ENCODE measurements at regions not wholly inside any gene's neighbourhood (a gene's known extent, or its start where the extent isn't known, plus 50 kb on each side); places are given as distances from the start of the nearest gene placed in this dataset.

DNA sequence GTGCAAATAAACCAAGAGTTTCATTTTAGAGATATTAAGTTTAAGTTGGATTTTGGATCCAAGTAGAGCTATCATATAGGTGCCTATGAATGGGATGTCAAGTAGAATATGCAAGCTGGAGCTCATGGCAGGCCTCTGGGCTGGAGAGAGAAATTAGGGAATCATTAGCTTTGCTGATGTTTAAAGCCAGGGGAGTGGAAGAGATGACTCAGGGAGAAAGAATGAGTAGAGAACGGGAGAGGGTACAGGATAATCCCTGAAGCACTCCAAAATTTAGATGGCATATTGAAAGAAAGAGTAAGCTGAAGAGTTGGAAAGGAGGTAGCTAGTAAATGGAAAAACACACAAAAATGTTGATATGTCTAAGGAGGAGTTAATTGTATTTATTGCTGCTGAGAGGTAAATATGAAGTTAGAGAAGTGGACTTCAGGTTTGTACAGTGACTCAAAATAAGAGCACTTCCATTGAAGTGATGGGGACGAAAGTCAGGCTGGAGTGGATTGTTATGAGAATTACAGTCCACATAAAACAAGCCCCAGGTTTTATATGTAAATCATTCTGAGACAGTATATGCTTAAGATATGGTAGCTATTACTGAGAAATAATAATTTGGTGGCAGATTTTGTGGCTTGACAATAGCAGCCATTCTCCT is 72.5 kb upstream of the GRXCR1 start:
- H2BK15ac ChIP-seq (ENCODE audit: low read length), result no peak overlapping the region
- H3K27me3 ChIP-seq (replicated peaks in 1 of 4; ENCODE audit: control insufficient read depth in 3 of 4, extremely low read depth in 1 of 4, insufficient read depth in 3 of 4, low read length in 3 of 4), result no peaks in the 10 kb centered on the region
- POLR2A ChIA-PET (ENCODE audit: partially characterized antibody), result no interaction called here
- WGBS, 2 experiments (ENCODE audit: extremely low coverage in 1 of 2, insufficient coverage in 1 of 2, insufficient read length in 1 of 2, insufficient replicate concordance in 2 of 2, low coverage in 1 of 2, low lambda C conversion rate in 2 of 2, missing lambda C conversion rate in 1 of 2), result 39% methylated on average over 2 of the region's 2 CpGs; no CpG with 5 or more reads in 1 of the 2 experiments
- no peak overlapping the region for H3K14ac ChIP-seq (ENCODE audit: insufficient read length)
- CTCF ChIA-PET (ENCODE audit: partially characterized antibody), result interaction anchor here (0.7 to 1.4 kb wide), 2 partner anchors 13 to 33 kb away, joined by 4 read pairs; no protein-coding TSS in a partner anchor
- no peak overlapping the region for H3K4ac ChIP-seq (replicated peaks; ENCODE audit: insufficient read length, low read depth, low read length)
- no peak overlapping the region for H3K4me3 ChIP-seq (ENCODE audit: extremely low read depth in 1 of 4, insufficient read depth in 2 of 4, low read depth in 3 of 4, low read length in 4 of 4)
- H3K56ac ChIP-seq (replicated peaks; ENCODE audit: insufficient read length, low read depth, low read length), result no peak overlapping the region
- H2AK5ac ChIP-seq (ENCODE audit: low read depth, low read length), result no peak overlapping the region
- H3K18ac ChIP-seq (ENCODE audit: extremely low read depth, low read length), result no peak overlapping the region
- DNase-seq (ENCODE audit: low read depth in 1 of 2, low spot score in 2 of 2), result no peak
- no peak overlapping the region for H3K9ac ChIP-seq (replicated peaks in 1 of 4; ENCODE audit: extremely low read depth in 1 of 4, low read depth in 3 of 4, low read length in 3 of 4)
- no peak overlapping the region for H2BK5ac ChIP-seq (ENCODE audit: low read depth, low read length)
- no peak overlapping the region for H4K91ac ChIP-seq (replicated peaks; ENCODE audit: insufficient read length, low read length)
- no peaks in the 10 kb centered on the region for H3K9me3 ChIP-seq (ENCODE audit: insufficient read depth in 2 of 2, low read depth in 1 of 2, low read length in 1 of 2)
- H4K5ac ChIP-seq (ENCODE audit: insufficient read length, low read depth, low read length), result no peak overlapping the region
- H3K23me2 ChIP-seq (ENCODE audit: low read depth, low read length), result no peaks in the 10 kb centered on the region; the same call in 1 of the 2 replicates
- H3K4me1 ChIP-seq (replicated peaks in 1 of 4; ENCODE audit: control insufficient read depth in 3 of 4, insufficient read depth in 4 of 4, low read length in 3 of 4), result no peaks in the 10 kb centered on the region
- H3K79me2 ChIP-seq (ENCODE audit: control insufficient read depth in 1 of 2, insufficient read depth in 2 of 2, low read length in 2 of 2), result no peaks in the 10 kb centered on the region
- no peak for FAIRE-seq
- no peak overlapping the region for H2BK20ac ChIP-seq (ENCODE audit: low read length)
- H4K20me1 ChIP-seq (replicated peaks in 1 of 2; ENCODE audit: control insufficient read depth in 1 of 2, insufficient read depth in 2 of 2, low read length in 2 of 2), result no peaks in the 10 kb centered on the region
- H3K23ac ChIP-seq (ENCODE audit: insufficient read length), result no peak overlapping the region
- H3K27ac ChIP-seq (ENCODE audit: low read depth, low read length), result no peak overlapping the region
- no peak overlapping the region for H2AFZ ChIP-seq (ENCODE audit: low read length)
- no peak overlapping the region for H2BK12ac ChIP-seq (ENCODE audit: low read depth, low read length)
- no peak overlapping the region for H2BK120ac ChIP-seq (replicated peaks; ENCODE audit: low read depth, low read length)
- H3K36me3 ChIP-seq (ENCODE audit: control insufficient read depth in 2 of 4, insufficient read depth in 4 of 4, low read length in 3 of 4), result no peaks in the 10 kb centered on the region
- no peak overlapping the region for H3K4me2 ChIP-seq (ENCODE audit: insufficient read depth in 1 of 2, low read depth in 2 of 2, low read length in 2 of 2)
- H4K8ac ChIP-seq (ENCODE audit: extremely low read depth, insufficient read depth, low read length), result no peak overlapping the region
- H3K79me1 ChIP-seq (ENCODE audit: low read depth, low read length), result no peaks in the 10 kb centered on the region
- no peak for TF ChIP-seq CHD2 (IDR thresholded peaks at IDR 0.05; ENCODE audit: low read length)
- TF ChIP-seq SRF (IDR thresholded peaks at IDR 0.05; ENCODE audit: low read depth, low read length), result no peak
- no peak for TF ChIP-seq SP1 (IDR thresholded peaks at IDR 0.05; ENCODE audit: low read depth, low read length)
- no peak for TF ChIP-seq ASH2L (IDR thresholded peaks at IDR 0.05; ENCODE audit: low read length)
- no peak for TF ChIP-seq TBP (IDR thresholded peaks at IDR 0.05; ENCODE audit: low read depth, low read length)
- TF ChIP-seq HDAC6 (IDR thresholded peaks at IDR 0.05; ENCODE audit: low read depth, low read length), result no peak
- TF ChIP-seq FOSL1 (IDR thresholded peaks at IDR 0.05; ENCODE audit: insufficient read depth, low read depth, low read length), result no peak
